Kidney epithelial cell (primary cell): ENCODE measurements at regions not wholly inside any gene's neighbourhood (a gene's known extent, or its start where the extent isn't known, plus 50 kb on each side); places are given as distances from the start of the nearest gene placed in this dataset.

Experiments
- DNase-seq: peaks from one replicate; pipeline ENCODE4 v3.0.0-alpha.2; 2010; ENCODE audit warnings: low read depth
- H3K27me3 ChIP-seq: 2 replicates; pipeline ENCODE4 v1.6.0; 2011; ENCODE audit warnings: low read length; ENCODE audit not compliant: control insufficient read depth, insufficient read depth
- H3K36me3 ChIP-seq: 2 replicates; pipeline ENCODE4 v1.5.1; 2011; ENCODE audit warnings: low read length; ENCODE audit not compliant: control insufficient read depth, insufficient read depth
- H3K4me3 ChIP-seq: 2 replicates; pipeline ENCODE4 v1.5.1; 2011; ENCODE audit warnings: low read depth, mild to moderate bottlenecking, control low read depth, low read length
- TF ChIP-seq, protein P1 (sequence below): IDR thresholded peaks from 2 replicates; pipeline ENCODE4 v1.5.1; 2011; ENCODE audit warnings: mild to moderate bottlenecking, moderate library complexity, low read length, control low read depth, inconsistent platforms; ENCODE audit not compliant: insufficient read depth, poor library complexity, severe bottlenecking

DNA sequence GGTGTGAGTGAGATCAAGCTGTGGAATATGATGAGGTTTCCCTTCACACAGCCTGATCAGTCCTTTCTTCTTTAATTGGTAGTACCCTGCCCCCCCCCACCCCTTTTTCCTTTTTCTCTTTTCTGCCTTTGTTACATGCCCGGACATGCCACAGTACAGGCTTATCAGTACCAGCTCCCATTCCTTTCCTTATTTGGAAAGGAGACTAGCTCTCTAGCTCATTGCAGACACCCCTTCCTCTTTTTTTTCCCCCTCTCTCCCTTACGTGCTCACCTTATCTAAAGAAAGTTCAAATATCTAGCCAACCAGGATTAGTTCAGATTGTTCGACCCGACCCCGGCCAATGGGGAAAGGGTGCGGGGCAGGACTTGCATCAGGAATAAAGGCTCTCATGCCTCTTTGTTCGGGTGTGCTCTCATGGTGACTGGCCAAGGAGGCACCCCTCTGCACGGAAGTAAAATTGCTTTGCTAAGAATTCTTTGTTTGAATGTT lies 230.4 kb downstream of the ACTR3B start:
- no peaks in the 10 kb centered on the region for H3K27me3 ChIP-seq
- TF ChIP-seq, protein P1, sequence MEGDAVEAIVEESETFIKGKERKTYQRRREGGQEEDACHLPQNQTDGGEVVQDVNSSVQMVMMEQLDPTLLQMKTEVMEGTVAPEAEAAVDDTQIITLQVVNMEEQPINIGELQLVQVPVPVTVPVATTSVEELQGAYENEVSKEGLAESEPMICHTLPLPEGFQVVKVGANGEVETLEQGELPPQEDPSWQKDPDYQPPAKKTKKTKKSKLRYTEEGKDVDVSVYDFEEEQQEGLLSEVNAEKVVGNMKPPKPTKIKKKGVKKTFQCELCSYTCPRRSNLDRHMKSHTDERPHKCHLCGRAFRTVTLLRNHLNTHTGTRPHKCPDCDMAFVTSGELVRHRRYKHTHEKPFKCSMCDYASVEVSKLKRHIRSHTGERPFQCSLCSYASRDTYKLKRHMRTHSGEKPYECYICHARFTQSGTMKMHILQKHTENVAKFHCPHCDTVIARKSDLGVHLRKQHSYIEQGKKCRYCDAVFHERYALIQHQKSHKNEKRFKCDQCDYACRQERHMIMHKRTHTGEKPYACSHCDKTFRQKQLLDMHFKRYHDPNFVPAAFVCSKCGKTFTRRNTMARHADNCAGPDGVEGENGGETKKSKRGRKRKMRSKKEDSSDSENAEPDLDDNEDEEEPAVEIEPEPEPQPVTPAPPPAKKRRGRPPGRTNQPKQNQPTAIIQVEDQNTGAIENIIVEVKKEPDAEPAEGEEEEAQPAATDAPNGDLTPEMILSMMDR, result no peak
- no peak for DNase-seq
- H3K4me3 ChIP-seq, result no peak overlapping the region
- H3K36me3 ChIP-seq, result no peaks in the 10 kb centered on the region

DNA sequence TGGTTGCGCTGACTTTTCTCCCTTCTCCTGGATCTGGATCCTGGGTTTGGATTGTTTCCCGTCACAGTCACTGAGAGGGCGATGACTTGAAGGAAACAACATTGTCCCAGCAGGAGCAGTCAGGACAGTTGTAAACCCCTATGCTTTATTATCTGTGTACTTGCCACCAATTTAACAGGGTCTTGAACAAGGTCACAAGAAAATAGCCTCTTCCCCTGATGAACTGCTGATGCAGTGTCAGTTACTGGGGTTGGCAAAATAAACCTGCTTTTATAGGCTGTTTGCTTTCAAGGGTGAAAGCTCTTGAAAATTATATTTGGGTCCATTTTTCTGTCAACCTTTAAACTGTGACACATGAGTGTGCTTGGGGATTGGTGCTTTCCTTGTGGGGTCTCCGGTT lies 238.9 kb downstream of the ACTR3B start:
- no peak overlapping the region for H3K4me3 ChIP-seq
- no peak for DNase-seq
- TF ChIP-seq, protein P1, result no peak
- no peaks in the 10 kb centered on the region for H3K27me3 ChIP-seq
- H3K36me3 ChIP-seq, result no peaks in the 10 kb centered on the region

DNA sequence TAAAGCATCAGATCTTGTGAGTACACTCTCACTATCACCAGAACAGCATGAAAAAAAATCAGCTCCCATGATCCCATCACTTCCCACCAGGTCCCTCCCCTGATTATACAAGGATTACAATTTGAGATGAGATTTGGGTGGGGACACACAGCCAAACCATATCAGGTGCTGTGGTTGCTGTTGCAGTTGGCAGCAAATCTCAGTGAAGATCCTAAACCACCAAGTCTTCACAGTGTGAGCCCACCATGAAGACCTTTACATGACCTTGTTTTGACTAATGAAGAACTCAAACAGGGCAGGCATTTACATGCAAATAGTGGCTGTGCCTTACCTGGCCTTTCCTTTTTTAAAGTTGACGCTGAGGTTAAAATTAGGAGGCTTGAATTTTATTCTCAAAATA lies 242.6 kb downstream of the ACTR3B start:
- DNase-seq, result no peak
- Histone ChIP-seq H3K36me3 (no peaks in the 10 kb centered on the region), H3K27me3 (no peaks in the 10 kb centered on the region), H3K4me3 (no peak overlapping the region)
- TF ChIP-seq, protein P1, result no peak

DNA sequence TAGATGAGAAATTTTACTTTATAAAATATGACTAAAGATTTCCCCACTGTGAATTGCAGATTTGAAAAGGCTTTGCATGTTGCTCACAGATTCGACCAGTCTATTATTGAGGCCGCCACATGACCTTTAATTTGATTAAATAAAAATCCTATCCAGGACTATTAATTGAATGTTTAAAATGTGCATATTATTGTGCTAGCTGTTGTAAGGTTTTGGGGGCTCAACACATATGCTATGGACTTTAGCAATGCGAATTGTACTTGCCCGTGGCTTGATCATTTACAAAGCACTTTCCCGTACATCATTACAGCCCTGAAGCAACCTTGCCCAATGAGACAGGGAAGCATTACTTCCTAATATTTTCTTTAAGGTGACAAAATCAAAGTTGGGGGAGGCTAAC lies 243.0 kb downstream of the ACTR3B start:
- no peak for DNase-seq
- Histone ChIP-seq H3K36me3 (no peaks in the 10 kb centered on the region), H3K4me3 (no peak overlapping the region), H3K27me3 (no peaks in the 10 kb centered on the region)
- TF ChIP-seq, protein P1, result no peak

DNA sequence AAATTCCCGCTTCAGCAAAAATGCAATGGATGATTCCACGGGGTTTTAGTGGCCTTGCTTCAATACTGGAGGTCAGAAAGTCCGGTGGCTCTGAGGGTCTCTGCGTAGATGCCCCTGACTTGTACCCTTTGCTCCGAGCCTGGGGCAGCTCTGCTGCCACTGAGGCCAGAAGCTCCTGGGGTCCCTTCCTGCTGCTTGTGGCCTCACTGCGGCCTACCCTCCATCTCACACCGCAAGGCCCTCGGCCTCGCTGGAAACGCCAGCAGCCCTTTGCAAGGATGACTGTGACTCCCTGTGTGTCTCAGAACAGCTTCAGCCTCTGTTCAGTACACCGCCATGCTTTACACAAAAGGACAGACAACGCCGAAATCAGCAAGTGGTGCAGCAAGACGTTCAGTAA lies 244.8 kb downstream of the ACTR3B start:
- H3K4me3 ChIP-seq, result no peak overlapping the region
- no peaks in the 10 kb centered on the region for H3K27me3 ChIP-seq
- DNase-seq, result no peak
- TF ChIP-seq, protein P1, result no peak
- no peaks in the 10 kb centered on the region for H3K36me3 ChIP-seq

DNA sequence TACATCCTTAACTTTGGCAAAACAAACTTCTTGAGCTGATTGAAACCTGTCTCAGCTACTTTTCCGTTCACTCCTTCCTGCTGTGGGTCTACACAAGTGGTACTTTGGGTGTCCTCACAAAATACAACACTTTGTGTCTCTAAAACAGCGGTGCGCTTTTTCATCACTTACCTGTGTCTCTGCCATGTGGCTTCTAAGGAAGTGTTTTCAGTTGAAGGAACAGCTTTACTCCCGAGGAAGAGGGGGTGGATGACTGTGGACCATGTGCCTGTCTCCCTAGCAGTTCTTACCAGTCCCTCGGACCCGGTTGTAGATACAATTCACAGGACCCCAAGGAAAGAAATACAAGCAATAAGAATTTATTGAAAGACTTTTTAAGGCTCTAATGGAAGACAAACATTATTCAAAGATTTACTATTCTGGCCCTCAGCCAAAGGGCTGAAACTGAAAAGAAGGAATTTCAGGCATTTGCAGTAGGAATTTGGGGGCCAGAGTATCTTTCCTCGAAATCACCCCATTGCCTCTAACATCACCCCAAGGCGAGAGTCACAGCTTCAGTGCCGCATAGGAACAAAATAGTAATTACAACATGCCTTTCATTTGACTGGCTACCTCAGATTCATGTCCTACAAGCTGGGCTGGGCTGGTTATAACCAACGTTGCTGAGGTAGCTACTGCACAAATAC lies 246.3 kb downstream of the ACTR3B start:
- no peak for DNase-seq
- Histone ChIP-seq H3K36me3 (no peaks in the 10 kb centered on the region), H3K4me3 (no peak overlapping the region), H3K27me3 (no peaks in the 10 kb centered on the region)
- TF ChIP-seq, protein P1, result no peak
